ENCODE measurements at regions not wholly inside any gene's neighbourhood (a gene's known extent, or its start where the extent isn't known, plus 50 kb on each side); places are given as distances from the start of the nearest gene placed in this dataset.

GRCh38 chr9:85157772-85158171 is 488.2 kb downstream of the NTRK2 start:
- no peak for DNase-seq

GRCh38 chr9:85156652-85157051 is 487.1 kb downstream of the NTRK2 start:
- no peak for DNase-seq

- DNase-seq, result no peak
Measured at GRCh38 chr9:85155352-85155751, 485.8 kb downstream of the NTRK2 start.

GRCh38 chr9:85151741-85152140 is 482.2 kb downstream of the NTRK2 start:
- no peak for DNase-seq

- no peak for DNase-seq
Measured at GRCh38 chr9:85151162-85151561, 481.6 kb downstream of the NTRK2 start.

GRCh38 chr9:85147046-85147640 is 477.6 kb downstream of the NTRK2 start:
- no peak for DNase-seq

GRCh38 chr9:85142968-85143367 is 473.4 kb downstream of the NTRK2 start:
- DNase-seq, result peak in 1 of 51 donors; percentile 29

GRCh38 chr9:85142496-85142911 is 473.0 kb downstream of the NTRK2 start:
- DNase-seq, result peak in 3 of 51 donors; percentile 2 to 11 (median 4)

- no peak for DNase-seq
Measured at GRCh38 chr9:85137696-85138095, 468.2 kb downstream of the NTRK2 start.

- no peak for DNase-seq
Measured at GRCh38 chr9:85136987-85137386, 467.5 kb downstream of the NTRK2 start.

GRCh38 chr9:85136507-85136906 is 467.0 kb downstream of the NTRK2 start:
- no peak for DNase-seq

- DNase-seq, result no peak
Measured at GRCh38 chr9:85130764-85131163, 461.2 kb downstream of the NTRK2 start.

- no peak for DNase-seq
Measured at GRCh38 chr9:85130260-85130659, 460.7 kb downstream of the NTRK2 start.

- no peak for DNase-seq
Measured at GRCh38 chr9:85129514-85129913, 460.0 kb downstream of the NTRK2 start.

- DNase-seq, result no peak
Measured at GRCh38 chr9:85118990-85119755, 449.6 kb downstream of the NTRK2 start.

- DNase-seq, result no peak
Measured at GRCh38 chr9:85117831-85118230, 448.3 kb downstream of the NTRK2 start.

- no peak for DNase-seq
Measured at GRCh38 chr9:85115473-85115872, 445.9 kb downstream of the NTRK2 start.

GRCh38 chr9:85114799-85115198 is 445.3 kb downstream of the NTRK2 start:
- DNase-seq, result no peak

- no peak for DNase-seq
Measured at GRCh38 chr9:85112933-85113418, 443.4 kb downstream of the NTRK2 start.

- DNase-seq, result no peak
Measured at GRCh38 chr9:85112391-85112790, 442.9 kb downstream of the NTRK2 start.

GRCh38 chr9:85108746-85109145 is 439.2 kb downstream of the NTRK2 start:
- no peak for DNase-seq

GRCh38 chr9:85108229-85108628 is 438.7 kb downstream of the NTRK2 start:
- DNase-seq, result no peak
